ENCODE measurements at regions not wholly inside any gene's neighbourhood (a gene's known extent, or its start where the extent isn't known, plus 50 kb on each side); places are given as distances from the start of the nearest gene placed in this dataset.
"Not testable (repeated sequence)": the region's sequence is repeated elsewhere in the genome, so short reads cannot be mapped to it uniquely, and the experiment has no call there.

GRCh38 chr15:59792359-59792758 lies 103.2 kb upstream of the BNIP2 start:
- no peak overlapping the region for H3K4me2 ChIP-seq (ENCODE audit: insufficient read depth, low read length)
- no peak overlapping the region for H3K4me3 ChIP-seq (ENCODE audit: insufficient read depth, low read length)
- H3K27me3 ChIP-seq (ENCODE audit: insufficient read depth, low read length), result peaks cover 4% of the 10 kb centered on the region
- no peak for TF ChIP-seq CTCF (IDR thresholded peaks at IDR 0.05; ENCODE audit: extremely low read depth, low read depth, low read length)
- H3K79me2 ChIP-seq (ENCODE audit: insufficient read depth, low read length), result no peaks in the 10 kb centered on the region
- H3K27ac ChIP-seq (ENCODE audit: low read depth, low read length), result no peak overlapping the region
- H4K20me1 ChIP-seq (ENCODE audit: insufficient read depth, low read length), result no peaks in the 10 kb centered on the region
- no peaks in the 10 kb centered on the region for H3K36me3 ChIP-seq (ENCODE audit: insufficient read depth, low read length)
- H3K9me3 ChIP-seq (ENCODE audit: low read depth, low read length), result no peaks in the 10 kb centered on the region
- DNase-seq (ENCODE audit: insufficient read length, low spot score, missing footprints), result no peak
- H3K4me1 ChIP-seq (ENCODE audit: insufficient read depth, low read length), result no peaks in the 10 kb centered on the region
- H2AFZ ChIP-seq (ENCODE audit: low read length), result no peak overlapping the region

GRCh38 chr15:59791755-59792154 lies 102.6 kb upstream of the BNIP2 start:
- DNase-seq (ENCODE audit: insufficient read length, low spot score, missing footprints), result no peak
- Histone ChIP-seq H3K27me3 (ENCODE audit: insufficient read depth, low read length) (peaks cover 4% of the 10 kb centered on the region), H3K27ac (ENCODE audit: low read depth, low read length) (no peak overlapping the region)

GRCh38 chr15:59791079-59791478 lies 102.0 kb upstream of the BNIP2 start:
- Histone ChIP-seq H3K36me3 (ENCODE audit: insufficient read depth, low read length) (no peaks in the 10 kb centered on the region), H3K27ac (ENCODE audit: low read depth, low read length) (no peak overlapping the region), H4K20me1 (ENCODE audit: insufficient read depth, low read length) (no peaks in the 10 kb centered on the region), H3K4me2 (ENCODE audit: insufficient read depth, low read length) (no peak overlapping the region), H3K27me3 (ENCODE audit: insufficient read depth, low read length) (peaks cover 4% of the 10 kb centered on the region), H3K9me3 (ENCODE audit: low read depth, low read length) (no peaks in the 10 kb centered on the region), H3K4me3 (ENCODE audit: insufficient read depth, low read length) (no peak overlapping the region), H3K79me2 (ENCODE audit: insufficient read depth, low read length) (no peaks in the 10 kb centered on the region), H2AFZ (ENCODE audit: low read length) (no peak overlapping the region), H3K4me1 (ENCODE audit: insufficient read depth, low read length) (no peaks in the 10 kb centered on the region)
- DNase-seq (ENCODE audit: insufficient read length, low spot score, missing footprints), result no peak
- TF ChIP-seq CTCF (IDR thresholded peaks at IDR 0.05; ENCODE audit: extremely low read depth, low read depth, low read length), result no peak

More at GRCh38 chr15:59791755-59792154, 102.6 kb upstream of the BNIP2 start:
- no peaks in the 10 kb centered on the region for H4K20me1 ChIP-seq (ENCODE audit: insufficient read depth, low read length)
- H3K4me3 ChIP-seq (ENCODE audit: insufficient read depth, low read length), result no peak overlapping the region
- no peaks in the 10 kb centered on the region for H3K36me3 ChIP-seq (ENCODE audit: insufficient read depth, low read length)
- no peaks in the 10 kb centered on the region for H3K79me2 ChIP-seq (ENCODE audit: insufficient read depth, low read length)
- no peaks in the 10 kb centered on the region for H3K4me1 ChIP-seq (ENCODE audit: insufficient read depth, low read length)
- no peaks in the 10 kb centered on the region for H3K9me3 ChIP-seq (ENCODE audit: low read depth, low read length)
- no peak for TF ChIP-seq CTCF (IDR thresholded peaks at IDR 0.05; ENCODE audit: extremely low read depth, low read depth, low read length)
- no peak overlapping the region for H3K4me2 ChIP-seq (ENCODE audit: insufficient read depth, low read length)
- H2AFZ ChIP-seq (ENCODE audit: low read length), result no peak overlapping the region

- H3K36me3 ChIP-seq (ENCODE audit: insufficient read depth, low read length); H3K27me3 ChIP-seq (ENCODE audit: insufficient read depth, low read length); H2AFZ ChIP-seq (ENCODE audit: low read length); H3K4me3 ChIP-seq (ENCODE audit: insufficient read depth, low read length); H3K27ac ChIP-seq (ENCODE audit: low read depth, low read length); H4K20me1 ChIP-seq (ENCODE audit: insufficient read depth, low read length); H3K9me3 ChIP-seq (ENCODE audit: low read depth, low read length); H3K4me2 ChIP-seq (ENCODE audit: insufficient read depth, low read length); H3K4me1 ChIP-seq (ENCODE audit: insufficient read depth, low read length); DNase-seq (ENCODE audit: insufficient read length, low spot score, missing footprints); H3K79me2 ChIP-seq (ENCODE audit: insufficient read depth, low read length): not testable (repeated sequence)
Measured at GRCh38 chr15:59786466-59786865, 97.3 kb upstream of the BNIP2 start.

GRCh38 chr15:59785981-59786380 lies 96.9 kb upstream of the BNIP2 start:
- H3K36me3 ChIP-seq (ENCODE audit: insufficient read depth, low read length); H3K9me3 ChIP-seq (ENCODE audit: low read depth, low read length); H3K27ac ChIP-seq (ENCODE audit: low read depth, low read length); H2AFZ ChIP-seq (ENCODE audit: low read length); H3K4me3 ChIP-seq (ENCODE audit: insufficient read depth, low read length); H3K27me3 ChIP-seq (ENCODE audit: insufficient read depth, low read length); DNase-seq (ENCODE audit: insufficient read length, low spot score, missing footprints); H3K4me1 ChIP-seq (ENCODE audit: insufficient read depth, low read length); H3K4me2 ChIP-seq (ENCODE audit: insufficient read depth, low read length); H3K79me2 ChIP-seq (ENCODE audit: insufficient read depth, low read length); H4K20me1 ChIP-seq (ENCODE audit: insufficient read depth, low read length): not testable (repeated sequence)

- not testable (repeated sequence) for H3K36me3 ChIP-seq (ENCODE audit: insufficient read depth, low read length); H4K20me1 ChIP-seq (ENCODE audit: insufficient read depth, low read length); H3K79me2 ChIP-seq (ENCODE audit: insufficient read depth, low read length); H3K27me3 ChIP-seq (ENCODE audit: insufficient read depth, low read length); H3K4me2 ChIP-seq (ENCODE audit: insufficient read depth, low read length); H3K9me3 ChIP-seq (ENCODE audit: low read depth, low read length); H3K4me3 ChIP-seq (ENCODE audit: insufficient read depth, low read length); H3K4me1 ChIP-seq (ENCODE audit: insufficient read depth, low read length); DNase-seq (ENCODE audit: insufficient read length, low spot score, missing footprints); H3K27ac ChIP-seq (ENCODE audit: low read depth, low read length); H2AFZ ChIP-seq (ENCODE audit: low read length)
Measured at GRCh38 chr15:59783774-59784520, 94.8 kb upstream of the BNIP2 start.
